ENCODE measurements at regions not wholly inside any gene's neighbourhood (a gene's known extent, or its start where the extent isn't known, plus 50 kb on each side); places are given as distances from the start of the nearest gene placed in this dataset.

- no peaks in the 10 kb centered on the region for H3K27me3 ChIP-seq (ENCODE audit: control insufficient read depth, insufficient read depth, low read length, poor library complexity, severe bottlenecking)
- no peak overlapping the region for H3K9ac ChIP-seq (ENCODE audit: extremely low read depth, low read length, poor library complexity, severe bottlenecking)
- H3K27ac Mint-ChIP-seq: no peak overlapping the region
These were observed 239.3 kb downstream of the HAUS1 start for GRCh38 chr18:46343456-46343855.

DNA sequence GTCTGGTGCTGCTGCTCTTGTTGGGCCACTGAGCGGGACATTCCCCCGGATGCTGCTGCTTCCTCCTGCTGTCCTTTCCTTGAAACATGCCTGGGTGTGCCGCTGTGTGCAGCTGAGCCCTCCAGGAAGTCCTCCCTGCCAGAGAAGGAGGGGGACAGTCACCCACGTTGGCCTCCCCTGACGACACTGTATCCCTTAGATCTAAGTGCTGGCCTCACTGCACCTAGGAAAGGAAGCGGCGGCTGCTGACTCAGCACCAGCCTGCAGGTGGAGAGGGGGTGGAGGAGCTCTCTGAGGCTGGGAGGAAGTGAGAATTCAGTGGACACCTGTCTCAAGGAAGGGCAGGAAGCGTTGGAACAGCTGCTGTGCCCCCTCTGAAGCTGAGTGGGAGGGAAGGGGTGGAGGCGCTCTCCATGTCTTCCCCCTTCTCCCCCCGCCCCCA lies 239.8 kb downstream of the HAUS1 start:
- no peak overlapping the region for H3K4me3 ChIP-seq (ENCODE audit: low read length)
- Mint-ChIP-seq H3K4me3 (no peak overlapping the region), H3K36me3 (ENCODE audit: low read depth) (no peaks in the 10 kb centered on the region), H3K27ac (peak overlapping the region; percentile 79), H3K9me3 (no peaks in the 10 kb centered on the region), H3K27me3 (ENCODE audit: insufficient read depth) (peaks cover 2% of the 10 kb centered on the region), H3K4me1 (peaks cover 3% of the 10 kb centered on the region)
- no peaks in the 10 kb centered on the region for H3K4me1 ChIP-seq (ENCODE audit: control insufficient read depth, insufficient read depth, low read length)
- H3K36me3 ChIP-seq (ENCODE audit: control insufficient read depth, insufficient read depth, low read length): no peaks in the 10 kb centered on the region
- no peaks in the 10 kb centered on the region for H3K27me3 ChIP-seq (ENCODE audit: control insufficient read depth, insufficient read depth, low read length, poor library complexity, severe bottlenecking)
- DNase-seq: peak; percentile 74
- peak; percentile 27 for TF ChIP-seq CTCF (conservative IDR thresholded peaks at IDR 0.05)
- no peak overlapping the region for H3K9ac ChIP-seq (ENCODE audit: extremely low read depth, low read length, poor library complexity, severe bottlenecking)
- no peaks in the 10 kb centered on the region for H3K9me3 ChIP-seq (ENCODE audit: control insufficient read depth, low read length)
- H3K27ac ChIP-seq (ENCODE audit: low read depth, low read length): no peak overlapping the region
- 67 to 79% methylated on average over 2 to 7 of the region's 10 CpGs for WGBS, 2 experiments (ENCODE audit: insufficient coverage in 1 of 2, insufficient read length in 1 of 2)

More at GRCh38 chr18:46343456-46343855, 239.3 kb downstream of the HAUS1 start:
- Mint-ChIP-seq H3K27me3 (ENCODE audit: insufficient read depth) (peaks cover 2% of the 10 kb centered on the region), H3K4me3 (no peak overlapping the region), H3K9me3 (no peaks in the 10 kb centered on the region), H3K36me3 (ENCODE audit: low read depth) (no peaks in the 10 kb centered on the region), H3K4me1 (peaks cover 8% of the 10 kb centered on the region)
- Histone ChIP-seq H3K36me3 (ENCODE audit: control insufficient read depth, insufficient read depth, low read length) (no peaks in the 10 kb centered on the region), H3K27ac (ENCODE audit: low read depth, low read length) (no peak overlapping the region), H3K4me3 (ENCODE audit: low read length) (no peak overlapping the region), H3K4me1 (ENCODE audit: control insufficient read depth, insufficient read depth, low read length) (peaks cover 4% of the 10 kb centered on the region), H3K9me3 (ENCODE audit: control insufficient read depth, low read length) (no peaks in the 10 kb centered on the region)
- WGBS, 2 experiments (ENCODE audit: insufficient coverage in 1 of 2, insufficient read length in 1 of 2): 91 to 98% methylated on average over 5 to 7 of the region's 7 CpGs
- DNase-seq: no peak
- no peak for TF ChIP-seq CTCF (conservative IDR thresholded peaks at IDR 0.05)

DNA sequence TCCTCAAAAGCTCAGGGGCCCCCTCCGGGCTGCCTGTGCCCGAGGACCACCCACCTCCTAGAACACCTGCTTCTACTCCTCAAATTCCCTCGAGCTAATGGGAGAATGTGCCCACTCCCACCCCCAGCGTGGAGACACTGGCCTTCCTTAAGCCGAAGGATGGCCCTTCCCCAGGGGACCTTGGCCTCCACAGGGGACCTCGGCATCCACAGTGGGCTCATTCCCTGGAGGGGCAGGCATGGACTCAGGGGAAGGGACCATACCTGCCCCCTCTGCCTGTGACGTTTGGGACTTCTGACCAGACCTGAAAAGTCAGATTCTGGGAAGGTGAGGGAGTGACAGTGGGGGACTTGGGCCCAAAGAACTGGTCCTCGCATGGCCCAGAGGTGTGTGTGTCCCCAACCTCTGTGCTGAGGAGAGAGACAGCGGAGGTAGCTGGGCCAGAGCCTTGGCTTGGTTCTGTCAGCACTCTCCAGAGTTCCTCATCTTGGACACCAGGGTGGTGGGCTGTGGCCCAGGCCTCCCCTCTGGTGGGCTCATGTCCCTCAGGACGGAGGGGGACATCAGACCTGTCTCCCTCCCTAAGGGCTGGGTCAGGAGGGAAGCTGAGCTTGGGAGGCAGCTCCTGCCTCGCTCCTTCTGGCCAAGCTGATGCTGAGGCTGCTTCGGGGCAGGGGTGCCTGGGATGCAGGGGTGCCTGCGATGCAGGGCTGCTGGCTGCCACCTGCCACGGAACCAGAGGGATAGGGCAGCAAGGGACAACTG lies 240.4 kb downstream of the HAUS1 start:
- WGBS, 2 experiments (ENCODE audit: insufficient coverage in 1 of 2, insufficient read length in 1 of 2): 88 to 96% methylated on average over 4 to 14 of the region's 14 CpGs
- no peak for TF ChIP-seq CTCF (conservative IDR thresholded peaks at IDR 0.05)
- DNase-seq: no peak

More for the DNA sequence above, 240.4 kb downstream of the HAUS1 start:
- Mint-ChIP-seq H3K27me3 (ENCODE audit: insufficient read depth) (peaks cover 2% of the 10 kb centered on the region), H3K36me3 (ENCODE audit: low read depth) (no peaks in the 10 kb centered on the region), H3K4me1 (peaks cover 2% of the 10 kb centered on the region), H3K4me3 (no peak overlapping the region), H3K9me3 (no peaks in the 10 kb centered on the region), H3K27ac (no peak overlapping the region)
- Histone ChIP-seq H3K27me3 (ENCODE audit: control insufficient read depth, insufficient read depth, low read length, poor library complexity, severe bottlenecking) (no peaks in the 10 kb centered on the region), H3K4me1 (ENCODE audit: control insufficient read depth, insufficient read depth, low read length) (no peaks in the 10 kb centered on the region), H3K36me3 (ENCODE audit: control insufficient read depth, insufficient read depth, low read length) (no peaks in the 10 kb centered on the region), H3K4me3 (ENCODE audit: low read length) (no peak overlapping the region), H3K9ac (ENCODE audit: extremely low read depth, low read length, poor library complexity, severe bottlenecking) (no peak overlapping the region), H3K27ac (ENCODE audit: low read depth, low read length) (no peak overlapping the region), H3K9me3 (ENCODE audit: control insufficient read depth, low read length) (no peaks in the 10 kb centered on the region)
